ENCODE measurements at regions not wholly inside any gene's neighbourhood (a gene's known extent, or its start where the extent isn't known, plus 50 kb on each side); places are given as distances from the start of the nearest gene placed in this dataset.

- ATAC-seq (peak; percentile 27), DNase-seq (ENCODE audit: low spot score) (no peak)
- intact Hi-C loops (cut with DNase I) = no loop called here
Observed at GRCh38 chr6:109296971-109297372, 85.3 kb downstream of the CD164 start.

GRCh38 chr6:109296452-109296851, 85.8 kb downstream of the CD164 start:
- DNase-seq (ENCODE audit: low spot score) (no peak), ATAC-seq (no peak)
- intact Hi-C loops (cut with DNase I) = no loop called here

DNA sequence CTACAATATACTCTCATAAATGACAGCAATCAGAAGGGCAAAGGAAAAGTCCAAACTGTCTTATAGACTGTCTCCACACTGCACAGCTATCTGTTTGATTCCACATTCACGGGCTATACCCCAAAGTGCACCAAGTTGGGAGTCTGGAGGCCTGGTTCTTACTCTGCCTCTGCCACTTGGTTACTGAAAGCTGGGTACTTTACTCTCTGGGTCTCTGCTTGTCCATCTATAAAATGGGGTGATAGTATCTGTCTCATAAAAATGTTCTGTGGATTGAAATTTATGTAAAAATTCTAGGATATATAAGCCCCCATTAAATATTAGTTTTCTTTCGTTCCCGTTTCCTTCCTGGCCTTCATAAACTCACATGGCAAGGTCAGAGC, 86.5 kb downstream of the CD164 start:
- ATAC-seq = no peak

DNA sequence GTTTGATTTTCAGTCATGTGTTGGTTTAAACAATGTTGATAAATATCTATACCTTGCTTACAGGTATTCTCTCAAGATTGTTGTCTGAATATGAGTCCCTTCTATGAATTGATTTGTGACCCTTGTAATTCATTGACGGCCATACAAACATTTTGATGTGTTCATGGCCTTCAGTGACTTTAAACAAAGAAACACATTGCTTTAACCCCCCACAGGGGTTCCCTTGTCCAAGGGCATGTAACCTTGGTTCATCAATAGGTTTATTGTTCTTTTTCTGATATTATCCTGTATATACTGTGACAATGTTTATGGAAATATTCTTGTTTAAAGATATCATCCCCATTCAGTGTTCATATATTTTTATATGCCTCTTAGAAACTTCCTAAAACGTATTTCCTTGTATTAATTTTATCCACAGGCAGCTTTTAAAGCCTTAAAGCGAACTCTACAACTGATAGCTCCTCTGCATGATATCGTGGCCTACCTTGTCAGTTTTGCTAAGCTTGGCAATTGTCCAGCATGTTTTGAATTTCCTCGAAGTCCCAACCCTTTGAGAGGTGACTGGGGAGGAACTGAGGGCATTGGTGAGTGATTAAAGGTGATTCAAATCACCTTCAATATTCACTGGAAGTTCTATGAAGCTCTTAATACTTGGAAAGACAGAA, 87.0 kb downstream of the CD164 start:
- ATAC-seq (no peak), DNase-seq (ENCODE audit: low spot score) (no peak)
- intact Hi-C loops (cut with DNase I) = no loop called here

More for the DNA sequence above, 86.5 kb downstream of the CD164 start:
- intact Hi-C loops (cut with DNase I) = no loop called here
- DNase-seq (ENCODE audit: low spot score) = no peak

DNA sequence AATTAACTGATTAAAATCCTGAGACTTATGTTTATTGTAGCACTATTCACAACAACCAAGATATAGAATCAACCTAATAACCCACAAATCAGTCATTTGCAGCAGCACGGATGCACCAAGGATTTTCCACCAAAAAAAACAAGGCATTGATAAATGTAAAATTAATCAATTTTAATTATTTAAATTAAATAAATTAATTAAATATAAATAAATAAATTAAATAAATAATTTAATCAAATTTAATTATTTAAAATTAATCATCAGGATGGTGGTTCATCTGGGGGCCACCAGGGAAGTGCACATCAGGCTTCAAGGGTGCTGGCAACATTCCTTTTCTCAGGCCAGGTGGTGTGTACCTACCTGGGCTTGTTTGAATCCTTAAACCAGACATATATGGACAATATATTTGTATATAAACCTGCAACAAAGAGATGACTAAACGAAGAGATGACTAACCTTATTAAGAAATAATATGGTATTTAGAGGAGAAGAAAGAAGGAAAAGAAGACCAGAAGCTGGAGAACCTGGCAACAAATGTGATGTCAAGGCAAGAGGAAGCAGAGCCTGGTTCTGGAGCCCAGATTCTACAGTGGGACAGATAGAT, 89.2 kb downstream of the CD164 start:
- intact Hi-C loops (cut with DNase I) = no loop called here
- DNase-seq (ENCODE audit: low spot score) = no peak
- no peak for ATAC-seq

GRCh38 chr6:109292420-109292819, 89.8 kb downstream of the CD164 start:
- intact Hi-C loops (cut with DNase I) = no loop called here
- no peak for DNase-seq (ENCODE audit: low spot score)
- no peak for ATAC-seq

- no peak for ATAC-seq
Observed at GRCh38 chr6:109291902-109292301, 90.4 kb downstream of the CD164 start.

GRCh38 chr6:109290143-109290931, 91.9 kb downstream of the CD164 start:
- DNase-seq (ENCODE audit: low spot score) (no peak), ATAC-seq (no peak)
- intact Hi-C loops (cut with DNase I) = no loop called here

More at GRCh38 chr6:109291902-109292301, 90.4 kb downstream of the CD164 start:
- intact Hi-C loops (cut with DNase I) = no loop called here
- DNase-seq (ENCODE audit: low spot score) = no peak

DNA sequence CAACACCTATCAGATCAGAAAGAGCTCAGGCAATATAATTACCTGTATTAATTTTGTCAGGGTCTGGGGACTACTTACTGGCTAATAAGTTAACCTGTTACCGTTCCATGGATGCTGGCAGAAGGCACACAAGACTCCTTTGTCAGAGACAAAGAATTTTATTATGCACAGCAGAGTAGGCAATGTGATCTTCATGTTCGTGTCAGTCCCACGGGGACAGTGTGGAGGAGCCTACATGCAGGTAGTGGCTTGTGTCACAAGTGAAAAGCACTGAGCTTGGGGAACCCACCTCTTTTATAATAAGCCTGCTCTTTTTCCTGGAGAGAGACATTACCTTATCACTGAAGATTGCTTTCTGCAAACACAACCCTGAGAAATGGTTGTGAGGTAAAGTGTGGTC, 96.9 kb downstream of the CD164 start:
- no peak for ATAC-seq
- DNase-seq (ENCODE audit: low spot score) = no peak
- intact Hi-C loops (cut with DNase I) = no loop called here

DNA sequence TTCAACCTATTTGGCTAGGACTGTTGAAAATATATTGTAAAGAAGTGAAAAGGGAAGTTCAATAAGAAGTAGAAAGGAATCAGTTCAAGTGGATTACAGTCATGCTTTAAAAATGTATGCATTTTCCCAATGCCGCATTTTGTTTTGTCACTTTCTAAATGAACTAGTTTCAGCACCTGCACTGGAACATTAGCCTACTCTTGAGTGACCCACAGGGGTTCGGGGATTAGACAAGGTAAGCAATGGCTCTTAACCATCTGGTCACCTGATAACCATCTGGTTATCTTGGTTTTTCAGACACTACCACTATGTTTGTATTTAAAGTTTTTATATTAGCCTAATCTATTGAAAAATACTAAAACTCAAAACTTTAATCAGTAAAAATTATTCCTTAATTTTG, 97.6 kb downstream of the CD164 start:
- DNase-seq (ENCODE audit: low spot score) (no peak), ATAC-seq (no peak)
- intact Hi-C loops (cut with DNase I) = no loop called here

DNA sequence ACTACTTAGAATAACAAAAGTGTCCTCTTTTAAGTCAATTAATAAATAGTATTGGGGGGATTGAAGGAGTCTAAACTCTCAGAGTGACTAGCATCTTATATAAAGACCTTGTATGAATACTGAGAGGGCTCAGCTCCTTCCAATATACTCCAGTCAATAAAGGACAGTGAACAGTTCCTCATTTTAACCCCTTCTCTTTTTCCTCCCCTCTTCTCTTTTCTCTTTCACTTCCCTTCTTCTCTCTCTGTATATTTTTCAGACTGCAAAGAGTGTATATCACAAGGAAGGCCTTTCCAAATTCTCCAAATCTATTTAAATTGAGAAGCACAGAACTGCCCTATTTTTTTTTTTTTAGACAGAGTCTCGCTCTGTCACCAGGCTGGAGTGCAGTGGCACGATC, 99.5 kb downstream of the CD164 start:
- ATAC-seq (no peak), DNase-seq (ENCODE audit: low spot score) (no peak)
- intact Hi-C loops (cut with DNase I) = no loop called here

DNA sequence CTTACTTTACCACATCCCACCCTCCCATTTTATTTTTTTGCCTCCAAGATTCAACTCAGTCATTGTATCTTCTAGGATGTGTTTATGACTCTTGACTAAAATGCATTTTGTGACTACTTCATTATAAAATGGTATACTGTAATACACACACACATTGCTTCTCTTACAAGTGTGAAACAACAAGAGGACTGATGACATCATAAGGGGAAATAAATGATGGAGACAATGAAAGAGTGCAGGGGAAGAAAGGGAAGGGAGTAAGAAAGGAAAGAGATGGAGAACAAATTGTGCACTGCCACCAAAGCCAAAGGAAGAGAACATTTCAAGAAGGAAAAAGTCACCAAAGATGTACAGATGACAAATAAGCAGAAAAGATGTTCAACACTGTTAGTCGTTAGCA, 102.6 kb downstream of the CD164 start:
- DNase-seq (ENCODE audit: low spot score) = no peak
- intact Hi-C loops (cut with DNase I) = no loop called here

DNA sequence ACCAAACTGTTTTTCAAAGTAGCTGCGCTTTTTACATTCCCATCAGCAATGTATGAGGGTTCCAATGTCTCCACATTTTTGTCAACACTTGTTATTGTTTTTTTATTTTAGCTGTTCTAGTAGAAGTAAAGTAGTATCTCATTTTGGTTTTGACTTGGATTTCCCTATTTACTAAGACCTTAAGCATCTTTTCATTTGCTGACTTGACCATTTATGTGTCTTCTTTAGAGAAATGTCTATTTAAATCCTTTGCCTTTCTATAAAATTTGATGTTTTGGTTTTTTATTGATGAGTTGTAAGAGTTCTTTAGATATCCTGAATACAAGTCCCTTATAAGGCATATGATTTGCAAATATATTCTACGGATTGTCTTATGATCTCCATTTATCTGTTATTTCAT, 110.6 kb downstream of the CD164 start:
- intact Hi-C loops (cut with DNase I) = no loop called here
- no peak for ATAC-seq
- DNase-seq (ENCODE audit: low spot score) = no peak

More for the DNA sequence above, 102.6 kb downstream of the CD164 start:
- ATAC-seq = no peak

DNA sequence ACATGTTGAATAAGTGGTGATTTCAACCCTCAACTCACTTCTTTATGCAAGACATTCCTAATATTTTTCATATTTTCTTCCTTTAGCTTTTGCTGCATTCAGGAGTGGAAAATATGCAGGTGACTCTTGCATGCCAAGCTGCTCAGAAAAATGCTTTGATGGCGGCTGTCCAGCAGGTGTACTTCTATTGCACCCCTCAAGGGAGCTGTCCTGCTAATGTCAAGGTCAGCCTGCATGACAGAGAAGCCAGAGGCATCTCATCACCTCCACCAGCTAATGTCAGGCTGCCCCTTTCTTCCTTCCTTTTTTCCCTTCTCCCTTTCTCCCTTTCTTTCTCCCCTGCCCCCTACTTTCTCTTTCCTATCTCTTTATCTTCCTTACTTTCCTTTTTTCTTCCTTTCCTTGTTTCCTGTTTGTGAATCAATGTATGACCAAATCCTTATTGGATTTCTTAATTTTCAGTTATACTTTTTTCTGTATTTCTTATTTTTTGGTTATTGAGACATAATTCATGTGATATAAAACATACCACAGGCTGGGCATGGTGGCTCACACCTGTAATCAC, 112.2 kb downstream of the CD164 start:
- ATAC-seq (no peak), DNase-seq (ENCODE audit: low spot score) (no peak)
- intact Hi-C loops (cut with DNase I) = no loop called here

DNA sequence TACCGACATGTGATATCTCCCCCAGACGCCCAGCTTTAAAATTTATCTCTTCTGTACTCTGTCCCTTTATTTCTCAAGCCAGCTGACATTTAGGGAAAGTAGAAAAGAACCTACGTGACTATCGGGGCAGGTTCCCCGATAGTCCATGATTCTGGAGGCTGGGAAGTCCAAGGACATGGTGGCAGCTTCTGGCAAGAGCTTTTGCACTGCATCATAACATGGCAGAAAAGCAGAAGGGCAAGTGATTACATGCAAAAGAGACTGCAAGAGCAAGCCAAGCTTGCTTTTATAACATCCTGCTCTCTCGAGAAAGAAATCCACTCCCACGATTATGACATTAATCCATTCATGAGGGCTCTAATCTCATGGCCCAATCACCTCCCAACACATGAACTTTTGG, 113.2 kb downstream of the CD164 start:
- DNase-seq (ENCODE audit: low spot score) (no peak), ATAC-seq (no peak)
- intact Hi-C loops (cut with DNase I) = no loop called here

GRCh38 chr6:109265530-109265929, 116.7 kb downstream of the CD164 start:
- intact Hi-C loops (cut with DNase I) = no loop called here
- DNase-seq (ENCODE audit: low spot score) (no peak), ATAC-seq (no peak)

GRCh38 chr6:109263873-109264700, 118.2 kb downstream of the CD164 start:
- intact Hi-C loops (cut with DNase I) = no loop called here
- no peak for DNase-seq (ENCODE audit: low spot score)
- ATAC-seq = no peak

DNA sequence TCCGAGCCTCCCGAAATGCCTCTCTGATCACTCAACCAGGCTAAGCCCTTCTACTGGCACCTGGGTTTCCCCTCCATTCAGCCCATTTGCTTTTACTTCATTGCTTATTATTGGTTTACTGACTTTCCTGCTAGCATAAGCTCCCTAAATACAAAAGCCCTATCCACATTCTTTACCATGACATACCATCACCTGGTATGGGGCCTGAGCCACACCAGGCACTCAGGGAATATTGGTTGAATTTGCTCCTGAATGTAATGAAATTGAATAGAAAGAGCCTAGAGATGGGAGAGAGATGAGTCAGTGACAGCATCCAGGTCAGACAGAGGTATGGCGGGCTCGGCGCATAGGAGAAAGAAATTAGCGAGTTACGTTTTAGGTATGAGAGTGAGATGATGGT, 120.0 kb downstream of the CD164 start:
- intact Hi-C loops (cut with DNase I) = no loop called here
- DNase-seq (ENCODE audit: low spot score) = no peak
- no peak for ATAC-seq

DNA sequence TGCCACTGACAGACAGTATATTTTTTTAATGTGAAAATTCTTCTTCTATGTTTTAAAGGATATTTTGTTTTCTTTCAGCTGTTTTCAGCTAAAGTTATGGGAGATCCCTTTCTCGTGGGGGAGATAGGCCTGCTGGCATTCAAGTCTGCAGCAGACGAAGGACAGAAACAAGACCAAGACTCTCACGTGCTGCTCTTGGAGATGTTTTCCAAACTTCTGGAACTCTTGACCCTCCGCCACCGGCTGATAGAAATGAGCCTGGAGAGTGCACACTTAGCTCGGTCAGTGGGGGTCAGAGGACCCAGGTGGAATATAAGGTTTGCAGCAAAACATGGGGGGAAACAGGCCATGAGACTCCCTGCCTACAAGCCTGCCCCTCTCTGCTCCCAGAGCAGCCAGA, 120.5 kb downstream of the CD164 start:
- DNase-seq (ENCODE audit: low spot score) (no peak), ATAC-seq (peak; percentile 65)
- intact Hi-C loops (cut with DNase I) = no loop called here

Measured in sciatic nerve (tissue), 2 donors.